Naive thymus-derived CD4-positive, alpha-beta T cell (primary cell): ENCODE measurements at regions not wholly inside any gene's neighbourhood (a gene's known extent, or its start where the extent isn't known, plus 50 kb on each side); places are given as distances from the start of the nearest gene placed in this dataset.

Experiments
- ATAC-seq: fragments of 150-1000 bp; cut with Tn5 transposase; 2 replicates; pipeline ENCODE4 v1.10.0; 2021; ENCODE audit warnings: mild to moderate bottlenecking, moderate library complexity
- CTCF ChIA-PET: fragments of 350-600 bp; sonication (Branson Sonifier 250); formaldehyde crosslinking; loops from one replicate; lab custom pipeline; 2021; ENCODE audit warnings: antibody characterized with exemption; lab: Charles Lee
- POLR2A ChIA-PET: fragments of 350-600 bp; sonication (Branson Sonifier 250); formaldehyde crosslinking; loops from one replicate; lab custom pipeline; 2021; ENCODE audit warnings: antibody characterized with exemption, inconsistent platforms; lab: Charles Lee
- DNase-seq, 9 donors: peaks; one replicate each; pipeline versions ENCODE4 v3.0.0 to v3.0.0-alpha.2; 2020 to 2022; ENCODE audit warnings: mixed read lengths in 1 of 9
- H3K27ac ChIP-seq: one replicate; pipeline ENCODE4 v1.7.0; 2013; ENCODE audit warnings: mild to moderate bottlenecking, low read depth, low read length, moderate library complexity
- H3K27me3 ChIP-seq, 2 donors: one replicate each; pipeline ENCODE4 v1.7.0; 2013; ENCODE audit warnings: low read length in 2 of 2, mild to moderate bottlenecking in 2 of 2, moderate library complexity in 2 of 2; ENCODE audit not compliant: control insufficient read depth in 2 of 2, insufficient read depth in 2 of 2
- H3K36me3 ChIP-seq, 3 experiments: 1 replicate in 2 of 3; 2 replicates in 1 of 3; pipeline ENCODE4 v1.7.0; 2013; ENCODE audit warnings: low read length in 3 of 3, mild to moderate bottlenecking in 3 of 3, moderate library complexity in 1 of 3; ENCODE audit not compliant: insufficient read depth in 3 of 3, control insufficient read depth in 2 of 3
- H3K4me1 ChIP-seq, 2 donors: one replicate each; pipeline ENCODE4 v1.7.0; 2013; ENCODE audit warnings: low read length in 2 of 2, mild to moderate bottlenecking in 2 of 2, moderate library complexity in 1 of 2; ENCODE audit not compliant: control insufficient read depth in 2 of 2, insufficient read depth in 2 of 2
- H3K4me3 ChIP-seq: 2 replicates; pipeline ENCODE4 v1.7.0; 2013; ENCODE audit warnings: mild to moderate bottlenecking, low read length
- H3K9me3 ChIP-seq, 3 experiments: 1 replicate in 2 of 3; 2 replicates in 1 of 3; pipeline ENCODE4 v1.7.0; 2013; ENCODE audit warnings: low read length in 3 of 3; ENCODE audit not compliant: control insufficient read depth in 2 of 3
- H3K27ac Mint-ChIP-seq, 9 donors: one replicate each; pipeline ENCODE4 v1.8.0; 2020 to 2022; ENCODE audit warnings: mixed read lengths in 9 of 9, mild to moderate bottlenecking in 8 of 9, moderate library complexity in 5 of 9, inconsistent platforms in 2 of 9
- H3K27me3 Mint-ChIP-seq, 5 donors: one replicate each; pipeline ENCODE4 v1.8.0; 2021 to 2022; ENCODE audit warnings: mixed read lengths in 5 of 5, mild to moderate bottlenecking in 1 of 5
- H3K36me3 Mint-ChIP-seq, 5 donors: one replicate each; pipeline ENCODE4 v1.8.0; 2020 to 2022; ENCODE audit warnings: mixed read lengths in 5 of 5, mild to moderate bottlenecking in 3 of 5, inconsistent platforms in 1 of 5
- H3K4me1 Mint-ChIP-seq, 7 donors: one replicate each; pipeline ENCODE4 v1.8.0; 2020 to 2022; ENCODE audit warnings: mixed read lengths in 7 of 7, mild to moderate bottlenecking in 3 of 7, inconsistent platforms in 1 of 7
- H3K4me3 Mint-ChIP-seq, 10 donors: one replicate each; pipeline ENCODE4 v1.8.0; 2020 to 2022; ENCODE audit warnings: mild to moderate bottlenecking in 10 of 10, mixed read lengths in 10 of 10, moderate library complexity in 6 of 10, inconsistent platforms in 2 of 10
- H3K9me3 Mint-ChIP-seq, 11 donors: one replicate each; pipeline ENCODE4 v1.8.0; 2020 to 2022; ENCODE audit warnings: mixed read lengths in 11 of 11, mild to moderate bottlenecking in 4 of 11, inconsistent platforms in 1 of 11, moderate library complexity in 1 of 11
- intact Hi-C, 2 donors: fragments of 100-400 bp; cut with micrococcal nuclease; formaldehyde crosslinking; loops; one replicate each; pipeline ENCODE4 v1.15.1; 2023

DNA sequence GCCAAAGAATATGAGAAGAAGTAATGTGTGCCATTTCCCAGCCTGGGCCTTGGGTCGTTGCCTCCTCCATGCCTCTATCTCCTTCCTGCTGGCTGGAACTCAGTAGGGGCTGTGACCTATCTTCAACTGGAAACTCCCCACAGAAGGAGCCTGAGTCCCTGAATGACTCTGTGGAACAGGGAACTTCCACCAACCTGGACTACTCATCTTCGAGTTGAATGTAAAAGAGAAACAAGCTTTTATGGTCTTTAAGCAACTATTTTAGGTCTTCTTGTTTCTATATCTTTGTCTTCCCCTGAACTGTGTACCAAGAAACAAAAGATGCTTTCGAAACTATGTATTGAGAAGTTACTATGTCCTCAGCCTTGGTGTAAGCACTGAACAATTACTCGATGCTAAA lies 355.3 kb upstream of the NR2F2 start:
- Mint-ChIP-seq H3K36me3 (peaks cover 0 to 5% (median 0%) of the 10 kb centered on the region in 5 donors), H3K27me3 (peaks cover 0 to 29% (median 5%) of the 10 kb centered on the region in 5 donors), H3K4me1 (peaks cover 0 to 2% (median 0%) of the 10 kb centered on the region in 7 donors), H3K4me3 (no peak overlapping the region), H3K9me3 (peaks cover 0 to 5% (median 0%) of the 10 kb centered on the region in 11 donors), H3K27ac (no peak overlapping the region)
- CTCF ChIA-PET: interaction anchor here (0.6 kb wide), 1 partner anchor 414 kb away, joined by 3 read pairs; no protein-coding TSS in a partner anchor
- no peak for ATAC-seq
- Histone ChIP-seq H3K4me3 (no peak overlapping the region), H3K36me3 (no peaks in the 10 kb centered on the region), H3K9me3 (no peaks in the 10 kb centered on the region), H3K4me1 (no peaks in the 10 kb centered on the region), H3K27ac (no peak overlapping the region), H3K27me3 (no peaks in the 10 kb centered on the region)
- POLR2A ChIA-PET: no interaction called here
- intact Hi-C loops: no loop called here
- no peak for DNase-seq

DNA sequence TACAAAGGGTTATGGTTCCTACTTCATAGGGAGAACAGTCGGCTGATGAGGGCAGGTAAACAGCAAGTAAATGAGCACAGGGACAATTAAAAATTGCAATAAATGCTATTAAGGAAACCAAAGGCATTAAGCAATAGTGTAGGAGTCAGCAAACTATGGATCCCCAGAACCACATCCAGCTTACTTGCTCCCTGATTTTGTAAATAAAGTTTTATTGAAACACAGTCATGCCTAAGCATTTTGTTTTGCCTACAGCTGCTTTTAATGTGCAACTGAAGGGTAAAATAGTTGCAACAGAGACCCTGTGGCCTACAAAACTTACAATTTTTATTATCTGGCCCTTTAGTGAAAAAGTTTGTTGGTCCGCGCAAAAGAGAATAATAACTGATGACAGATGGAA lies 351.2 kb upstream of the NR2F2 start:
- Histone ChIP-seq H3K4me1 (no peaks in the 10 kb centered on the region), H3K36me3 (no peaks in the 10 kb centered on the region), H3K4me3 (no peak overlapping the region), H3K27me3 (no peaks in the 10 kb centered on the region), H3K9me3 (no peaks in the 10 kb centered on the region), H3K27ac (no peak overlapping the region)
- POLR2A ChIA-PET: no interaction called here
- Mint-ChIP-seq H3K9me3 (peaks cover 0 to 8% (median 0%) of the 10 kb centered on the region in 11 donors), H3K27me3 (peaks cover 7 to 28% (median 10%) of the 10 kb centered on the region in 5 donors), H3K27ac (no peak overlapping the region), H3K36me3 (peaks cover 0 to 5% (median 0%) of the 10 kb centered on the region in 5 donors), H3K4me1 (peaks cover 0 to 2% (median 0%) of the 10 kb centered on the region in 7 donors), H3K4me3 (no peak overlapping the region)
- DNase-seq: no peak
- ATAC-seq: no peak
- intact Hi-C loops: no loop called here
- CTCF ChIA-PET: interaction anchor here (0.7 kb wide), 1 partner anchor 1602 kb away, joined by 3 read pairs; no protein-coding TSS in a partner anchor

DNA sequence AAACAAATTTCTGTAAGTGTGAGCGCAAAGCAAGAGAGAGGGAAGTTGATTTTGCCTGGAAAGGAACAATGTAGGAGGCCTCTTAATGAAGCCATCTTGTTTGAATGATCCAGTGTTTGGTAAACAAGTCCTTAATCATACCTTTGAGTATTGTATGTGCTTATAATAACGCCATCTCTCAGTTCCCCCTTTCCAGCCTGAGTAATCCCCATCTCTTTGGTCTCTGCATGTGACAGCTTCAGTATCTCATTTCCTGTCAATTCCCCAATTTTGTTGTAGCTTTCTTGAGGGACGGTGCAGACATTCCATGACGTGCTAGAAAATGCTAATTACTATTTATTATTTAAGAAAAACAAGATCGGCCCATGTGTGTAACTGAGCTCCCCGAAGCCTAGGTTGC lies 349.3 kb upstream of the NR2F2 start:
- no peak for DNase-seq
- H3K27me3 ChIP-seq: no peaks in the 10 kb centered on the region
- POLR2A ChIA-PET: no interaction called here
- H3K4me3 ChIP-seq: no peak overlapping the region
- no peaks in the 10 kb centered on the region for H3K4me1 ChIP-seq
- H3K36me3 Mint-ChIP-seq: no peaks in the 10 kb centered on the region
- H3K9me3 Mint-ChIP-seq: peaks cover 0 to 5% (median 0%) of the 10 kb centered on the region in 11 donors
- H3K27me3 Mint-ChIP-seq: peaks cover 7 to 30% (median 11%) of the 10 kb centered on the region in 5 donors
- H3K27ac Mint-ChIP-seq: no peak overlapping the region
- CTCF ChIA-PET: no interaction called here
- no peaks in the 10 kb centered on the region for H3K36me3 ChIP-seq
- intact Hi-C loops: no loop called here
- H3K4me1 Mint-ChIP-seq: peaks cover 0 to 2% (median 0%) of the 10 kb centered on the region in 7 donors
- no peak for ATAC-seq
- no peak overlapping the region for H3K4me3 Mint-ChIP-seq
- no peaks in the 10 kb centered on the region for H3K9me3 ChIP-seq
- H3K27ac ChIP-seq: no peak overlapping the region

- intact Hi-C loops: no loop called here
- Mint-ChIP-seq H3K4me1 (peaks cover 0 to 17% (median 5%) of the 10 kb centered on the region in 7 donors), H3K27ac (no peak overlapping the region), H3K27me3 (peaks cover 15 to 57% (median 27%) of the 10 kb centered on the region in 5 donors), H3K9me3 (peaks cover 0 to 8% (median 2%) of the 10 kb centered on the region in 11 donors), H3K36me3 (no peaks in the 10 kb centered on the region), H3K4me3 (no peak overlapping the region)
- Histone ChIP-seq H3K27ac (no peak overlapping the region), H3K36me3 (no peaks in the 10 kb centered on the region), H3K4me1 (no peaks in the 10 kb centered on the region), H3K9me3 (no peaks in the 10 kb centered on the region), H3K4me3 (no peak overlapping the region), H3K27me3 (peaks cover 0 to 4% of the 10 kb centered on the region in 2 donors)
- DNase-seq (no peak), ATAC-seq (no peak)
- POLR2A ChIA-PET: no interaction called here
- CTCF ChIA-PET: interaction anchor here (0.6 kb wide), 1 partner anchor 238 kb away, joined by 3 read pairs; no protein-coding TSS in a partner anchor
Observed at GRCh38 chr15:95987299-95987698, 343.2 kb upstream of the NR2F2 start.

GRCh38 chr15:95987886-95988573 lies 342.5 kb upstream of the NR2F2 start:
- intact Hi-C loops: no loop called here
- Histone ChIP-seq H3K4me1 (no peaks in the 10 kb centered on the region), H3K36me3 (no peaks in the 10 kb centered on the region), H3K27me3 (peaks cover 0 to 4% of the 10 kb centered on the region in 2 donors), H3K9me3 (no peaks in the 10 kb centered on the region), H3K27ac (no peak overlapping the region), H3K4me3 (no peak overlapping the region)
- CTCF ChIA-PET: interaction anchor here (0.6 kb wide), 1 partner anchor 238 kb away, joined by 3 read pairs; no protein-coding TSS in a partner anchor
- Mint-ChIP-seq H3K27ac (no peak overlapping the region), H3K4me3 (no peak overlapping the region), H3K4me1 (peaks cover 0 to 17% (median 5%) of the 10 kb centered on the region in 7 donors), H3K9me3 (peaks cover 0 to 8% (median 1%) of the 10 kb centered on the region in 11 donors), H3K36me3 (no peaks in the 10 kb centered on the region), H3K27me3 (peaks cover 14 to 49% (median 23%) of the 10 kb centered on the region in 5 donors)
- no peak for DNase-seq
- POLR2A ChIA-PET: no interaction called here
- no peak for ATAC-seq

GRCh38 chr15:95988574-95988887 lies 342.0 kb upstream of the NR2F2 start:
- H3K27me3 Mint-ChIP-seq: peaks cover 14 to 47% (median 22%) of the 10 kb centered on the region in 5 donors
- H3K27ac ChIP-seq: no peak overlapping the region
- CTCF ChIA-PET: no interaction called here
- H3K9me3 Mint-ChIP-seq: peaks cover 0 to 8% (median 1%) of the 10 kb centered on the region in 11 donors
- no peaks in the 10 kb centered on the region for H3K9me3 ChIP-seq
- POLR2A ChIA-PET: no interaction called here
- no peak overlapping the region for H3K4me3 ChIP-seq
- H3K27me3 ChIP-seq: peaks cover 0 to 4% of the 10 kb centered on the region in 2 donors
- H3K36me3 Mint-ChIP-seq: no peaks in the 10 kb centered on the region
- H3K4me1 ChIP-seq: no peaks in the 10 kb centered on the region
- no peak overlapping the region for H3K4me3 Mint-ChIP-seq
- intact Hi-C loops: no loop called here
- peaks cover 0 to 17% (median 5%) of the 10 kb centered on the region in 7 donors for H3K4me1 Mint-ChIP-seq
- H3K27ac Mint-ChIP-seq: no peak overlapping the region
- no peak for ATAC-seq
- no peaks in the 10 kb centered on the region for H3K36me3 ChIP-seq
- DNase-seq: no peak

GRCh38 chr15:95989392-95989791 lies 341.1 kb upstream of the NR2F2 start:
- Mint-ChIP-seq H3K4me1 (peaks cover 0 to 17% (median 5%) of the 10 kb centered on the region in 7 donors), H3K9me3 (peaks cover 0 to 8% (median 0%) of the 10 kb centered on the region in 11 donors), H3K27me3 (peaks cover 12 to 42% (median 16%) of the 10 kb centered on the region in 5 donors), H3K27ac (no peak overlapping the region), H3K36me3 (no peaks in the 10 kb centered on the region), H3K4me3 (no peak overlapping the region)
- no peaks in the 10 kb centered on the region for H3K36me3 ChIP-seq
- H3K9me3 ChIP-seq: no peaks in the 10 kb centered on the region
- intact Hi-C loops: no loop called here
- peaks cover 0 to 4% of the 10 kb centered on the region in 2 donors for H3K27me3 ChIP-seq
- no peak for ATAC-seq
- ChIA-PET CTCF (no interaction called here), POLR2A (no interaction called here)
- no peak overlapping the region for H3K4me3 ChIP-seq
- DNase-seq: no peak
- H3K27ac ChIP-seq: no peak overlapping the region
- H3K4me1 ChIP-seq: no peaks in the 10 kb centered on the region
